Keratinocyte (primary cell): ENCODE measurements at regions not wholly inside any gene's neighbourhood (a gene's known extent, or its start where the extent isn't known, plus 50 kb on each side); places are given as distances from the start of the nearest gene placed in this dataset.

Experiments
- DNase-seq: peaks from one replicate; pipeline ENCODE4 v3.0.0-alpha.2; 2011; ENCODE audit warnings: low read depth, missing footprints, low spot score
- FAIRE-seq: peaks from 2 replicates; lab custom pipeline; 2011; peaks lifted over from hg19 to GRCh38; lab: Jason Lieb, UNC
- H2AFZ ChIP-seq: 2 replicates; pipeline ENCODE4 v1.6.0; 2012; ENCODE audit warnings: low read length, control low read depth, inconsistent platforms; ENCODE audit not compliant: control insufficient read depth
- H3K27ac ChIP-seq: 2 replicates; pipeline ENCODE4 v1.5.1; 2011; ENCODE audit warnings: low read length; ENCODE audit not compliant: control insufficient read depth, insufficient read depth
- H3K27me3 ChIP-seq: 3 replicates; pipeline ENCODE4 v1.6.0; 2011; ENCODE audit warnings: low read length; ENCODE audit not compliant: control insufficient read depth, insufficient read depth; ENCODE audit errors: extremely low read depth
- H3K36me3 ChIP-seq, 2 experiments: 2 replicates in 1 of 2; 3 replicates in 1 of 2; pipeline ENCODE4 v1.5.1; 2011; ENCODE audit warnings: low read length in 2 of 2, mild to moderate bottlenecking in 1 of 2; ENCODE audit not compliant: control insufficient read depth in 2 of 2, insufficient read depth in 2 of 2; ENCODE audit errors: extremely low read depth in 1 of 2
- H3K4me1 ChIP-seq: 3 replicates; pipeline ENCODE4 v1.5.1; 2011; ENCODE audit warnings: low read length; ENCODE audit not compliant: control insufficient read depth, insufficient read depth; ENCODE audit errors: extremely low read depth
- H3K4me2 ChIP-seq: 3 replicates; pipeline ENCODE4 v1.6.0; 2011; ENCODE audit warnings: low read depth, low read length; ENCODE audit not compliant: control insufficient read depth, insufficient read depth; ENCODE audit errors: extremely low read depth
- H3K4me3 ChIP-seq, 3 experiments: fragments of 200-600 bp in 1 of 3; sonication (generic) in 1 of 3; 2 replicates in 2 of 3; 3 replicates in 1 of 3; pipeline ENCODE4 v1.5.1; 2011 to 2016; ENCODE audit warnings: low read length in 3 of 3, mild to moderate bottlenecking in 3 of 3, control low read depth in 2 of 3, inconsistent platforms in 1 of 3, low read depth in 1 of 3, mixed read lengths in 1 of 3, mixed run types in 1 of 3, moderate library complexity in 1 of 3; ENCODE audit not compliant: control insufficient read depth in 2 of 3, insufficient read depth in 2 of 3; ENCODE audit errors: extremely low read depth in 1 of 3
- H3K79me2 ChIP-seq: 2 replicates; pipeline ENCODE4 v1.6.0; 2012; ENCODE audit warnings: low read length; ENCODE audit not compliant: control insufficient read depth, insufficient read depth
- H3K9ac ChIP-seq: 3 replicates; pipeline ENCODE4 v1.6.0; 2011; ENCODE audit warnings: low read length; ENCODE audit not compliant: control insufficient read depth, insufficient read depth; ENCODE audit errors: extremely low read depth
- H3K9me1 ChIP-seq: 3 replicates; pipeline ENCODE4 v1.6.0; 2011; ENCODE audit warnings: low read length; ENCODE audit not compliant: control insufficient read depth, insufficient read depth; ENCODE audit errors: extremely low read depth
- H3K9me3 ChIP-seq: 2 replicates; pipeline ENCODE4 v1.5.1; 2012; ENCODE audit warnings: low read depth, low read length; ENCODE audit not compliant: control insufficient read depth
- H4K20me1 ChIP-seq: 3 replicates; pipeline ENCODE4 v1.6.0; 2011; ENCODE audit warnings: low read length; ENCODE audit not compliant: control insufficient read depth, insufficient read depth; ENCODE audit errors: extremely low read depth
- EZH2 ChIP-seq: IDR thresholded peaks from one replicate; pipeline ENCODE4 v1.6.1; 2012; ENCODE audit warnings: inconsistent platforms, mild to moderate bottlenecking, low read length, moderate library complexity
- dilution Hi-C: fragments of 300-500 bp; cut with MboI; formaldehyde crosslinking; loops from one replicate; pipeline ENCODE4 v1.7.0; 2020; ENCODE audit warnings: low sequenced_read_pairs; ENCODE audit not compliant: extremely low pct_ligation_motif_present
- TF ChIP-seq, protein P1 (sequence below), 3 experiments: IDR thresholded peaks in 1 of 3; conservative IDR thresholded peaks in 1 of 3; optimal IDR thresholded peaks in 1 of 3; 2 replicates in 2 of 3; 3 replicates in 1 of 3; pipeline versions ENCODE3 to v1.5.1; 2011; ENCODE audit warnings: low read length in 3 of 3, mild to moderate bottlenecking in 3 of 3, moderate library complexity in 2 of 3, control low read depth in 1 of 3, inconsistent platforms in 1 of 3; ENCODE audit not compliant: insufficient read depth in 2 of 3; ENCODE audit errors: extremely low read depth in 1 of 3

DNA sequence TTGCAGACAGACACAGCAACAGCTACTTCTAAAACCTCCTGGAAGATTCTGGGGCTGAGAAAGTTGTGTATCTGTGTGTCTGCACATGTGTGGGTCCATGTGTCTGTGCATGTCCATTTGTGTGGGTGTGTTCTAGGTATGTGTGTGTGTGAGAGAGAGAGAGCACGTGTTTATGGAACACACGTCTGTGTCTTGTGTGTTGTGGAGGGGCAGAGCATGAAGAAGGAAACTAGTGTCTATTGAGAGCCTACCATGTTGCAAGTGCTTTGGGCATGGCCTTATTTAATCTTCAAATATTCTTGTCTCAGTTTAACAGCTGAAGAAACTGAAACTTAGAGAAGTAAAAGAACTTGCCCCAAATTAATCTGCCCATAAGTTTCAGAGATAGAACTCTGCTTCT, 327.5 kb downstream of the UACA start:
- no peaks in the 10 kb centered on the region for H3K9me1 ChIP-seq
- no peak overlapping the region for H2AFZ ChIP-seq
- H3K27me3 ChIP-seq, result peaks cover 16% of the 10 kb centered on the region
- no peak for TF ChIP-seq EZH2
- TF ChIP-seq, protein P1, sequence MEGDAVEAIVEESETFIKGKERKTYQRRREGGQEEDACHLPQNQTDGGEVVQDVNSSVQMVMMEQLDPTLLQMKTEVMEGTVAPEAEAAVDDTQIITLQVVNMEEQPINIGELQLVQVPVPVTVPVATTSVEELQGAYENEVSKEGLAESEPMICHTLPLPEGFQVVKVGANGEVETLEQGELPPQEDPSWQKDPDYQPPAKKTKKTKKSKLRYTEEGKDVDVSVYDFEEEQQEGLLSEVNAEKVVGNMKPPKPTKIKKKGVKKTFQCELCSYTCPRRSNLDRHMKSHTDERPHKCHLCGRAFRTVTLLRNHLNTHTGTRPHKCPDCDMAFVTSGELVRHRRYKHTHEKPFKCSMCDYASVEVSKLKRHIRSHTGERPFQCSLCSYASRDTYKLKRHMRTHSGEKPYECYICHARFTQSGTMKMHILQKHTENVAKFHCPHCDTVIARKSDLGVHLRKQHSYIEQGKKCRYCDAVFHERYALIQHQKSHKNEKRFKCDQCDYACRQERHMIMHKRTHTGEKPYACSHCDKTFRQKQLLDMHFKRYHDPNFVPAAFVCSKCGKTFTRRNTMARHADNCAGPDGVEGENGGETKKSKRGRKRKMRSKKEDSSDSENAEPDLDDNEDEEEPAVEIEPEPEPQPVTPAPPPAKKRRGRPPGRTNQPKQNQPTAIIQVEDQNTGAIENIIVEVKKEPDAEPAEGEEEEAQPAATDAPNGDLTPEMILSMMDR (optimal IDR thresholded peaks at IDR 0.05 in 1 of 3, IDR thresholded peaks at IDR 0.05 in 1 of 3, conservative IDR thresholded peaks at IDR 0.05 in 1 of 3; ENCODE audit: extremely low read depth in 1 of 3, insufficient read depth in 2 of 3, low read length in 3 of 3), result no peak
- FAIRE-seq (no peak), DNase-seq (no peak)
- H3K79me2 ChIP-seq, result no peaks in the 10 kb centered on the region
- H3K27ac ChIP-seq, result no peak overlapping the region
- H3K9me3 ChIP-seq, result no peaks in the 10 kb centered on the region
- no peak overlapping the region for H3K9ac ChIP-seq
- H3K36me3 ChIP-seq, result no peaks in the 10 kb centered on the region
- H3K4me3 ChIP-seq, result no peak overlapping the region
- peaks cover 16% of the 10 kb centered on the region for H3K4me1 ChIP-seq
- peaks cover 2% of the 10 kb centered on the region for H4K20me1 ChIP-seq
- dilution Hi-C loops, result no loop called here
- no peak overlapping the region for H3K4me2 ChIP-seq

DNA sequence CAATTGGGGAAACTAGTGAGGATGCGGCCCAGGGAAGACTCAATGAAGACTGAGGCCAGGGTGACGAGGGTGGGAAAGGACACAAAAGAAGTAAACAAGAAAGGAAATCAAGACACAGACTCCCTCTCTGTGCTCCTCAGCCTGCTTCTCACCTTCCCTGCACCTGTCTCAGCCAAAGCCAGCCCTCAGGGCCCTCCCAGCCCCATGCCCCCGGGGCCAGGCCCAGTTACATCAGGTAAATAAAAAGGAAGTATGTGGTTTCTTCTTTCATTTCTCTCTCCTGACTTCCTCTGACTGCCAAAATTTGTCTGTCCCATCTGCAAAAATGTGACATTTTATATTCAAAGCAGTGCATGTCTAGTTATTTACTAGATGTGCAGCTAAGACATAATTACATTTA, 328.0 kb downstream of the UACA start:
- dilution Hi-C loops, result no loop called here
- Histone ChIP-seq H4K20me1 (no peaks in the 10 kb centered on the region), H3K27ac (no peak overlapping the region), H3K9ac (no peak overlapping the region), H3K4me3 (no peak overlapping the region), H3K27me3 (peaks cover 11% of the 10 kb centered on the region), H3K36me3 (no peaks in the 10 kb centered on the region), H3K79me2 (no peaks in the 10 kb centered on the region), H2AFZ (no peak overlapping the region), H3K4me1 (peaks cover 20% of the 10 kb centered on the region), H3K4me2 (no peak overlapping the region), H3K9me1 (no peaks in the 10 kb centered on the region), H3K9me3 (no peaks in the 10 kb centered on the region)
- FAIRE-seq (no peak), DNase-seq (no peak)
- TF ChIP-seq, protein P1 (optimal IDR thresholded peaks at IDR 0.05 in 1 of 3, IDR thresholded peaks at IDR 0.05 in 1 of 3, conservative IDR thresholded peaks at IDR 0.05 in 1 of 3; ENCODE audit: extremely low read depth in 1 of 3, insufficient read depth in 2 of 3, low read length in 3 of 3), result no peak
- TF ChIP-seq EZH2, result no peak
